Fibroblast of mammary gland (primary cell): ENCODE measurements at regions not wholly inside any gene's neighbourhood (a gene's known extent, or its start where the extent isn't known, plus 50 kb on each side); places are given as distances from the start of the nearest gene placed in this dataset.

ENCODE experiments used
- DNase-seq: peaks from one replicate; pipeline ENCODE4 v3.0.0-alpha.2; 2010; ENCODE audit warnings: low read depth
- H3K4me3 ChIP-seq: 2 replicates; pipeline ENCODE4 v1.5.1; 2011; ENCODE audit warnings: low read depth, mild to moderate bottlenecking, low read length, moderate library complexity; ENCODE audit not compliant: control insufficient read depth
- CTCF ChIP-seq: conservative IDR thresholded peaks from 2 replicates; pipeline ENCODE4 v1.5.1; 2011; ENCODE audit warnings: low read depth, low read length, inconsistent platforms; ENCODE audit not compliant: control insufficient read depth, insufficient read depth

GRCh38 chr3:116553355-116553754 is 108.1 kb upstream of the LSAMP start:
- no peak for TF ChIP-seq CTCF
- no peak overlapping the region for H3K4me3 ChIP-seq
- DNase-seq, result no peak

- H3K4me3 ChIP-seq, result no peak overlapping the region
- no peak for TF ChIP-seq CTCF
- DNase-seq, result no peak
Observed at GRCh38 chr3:116561529-116561928, 116.2 kb upstream of the LSAMP start.

GRCh38 chr3:116563351-116563750 is 118.1 kb upstream of the LSAMP start:
- DNase-seq, result no peak
- TF ChIP-seq CTCF, result no peak
- no peak overlapping the region for H3K4me3 ChIP-seq

- no peak overlapping the region for H3K4me3 ChIP-seq
- TF ChIP-seq CTCF, result no peak
- no peak for DNase-seq
Observed at GRCh38 chr3:116566478-116566960, 121.2 kb upstream of the LSAMP start.

- DNase-seq, result peak; percentile 0
- no peak for TF ChIP-seq CTCF
- H3K4me3 ChIP-seq, result no peak overlapping the region
Observed at GRCh38 chr3:116569611-116570010, 124.3 kb upstream of the LSAMP start.

- no peak overlapping the region for H3K4me3 ChIP-seq
- peak; percentile 15 for DNase-seq
- TF ChIP-seq CTCF, result no peak
Observed at GRCh38 chr3:116579840-116580239, 129.7 kb upstream of the TUSC7 start.

GRCh38 chr3:116586285-116586944 is 123.2 kb upstream of the TUSC7 start:
- DNase-seq, result no peak
- TF ChIP-seq CTCF, result no peak
- no peak overlapping the region for H3K4me3 ChIP-seq
